HG03103 (cell line): ENCODE measurements at regions not wholly inside any gene's neighbourhood (a gene's known extent, or its start where the extent isn't known, plus 50 kb on each side); places are given as distances from the start of the nearest gene placed in this dataset.
"Not testable (repeated sequence)": the region's sequence is repeated elsewhere in the genome, so short reads cannot be mapped to it uniquely, and the experiment has no call there.

ENCODE experiments used
- ATAC-seq: cut with Tn5 transposase; IDR thresholded peaks from one replicate; pipeline ENCODE4 v1.9.1; 2021; ENCODE audit warnings: low read depth; ENCODE audit not compliant: unreplicated experiment

- ATAC-seq = no peak
Observed at GRCh38 chr6:4677751-4678065, 98.5 kb upstream of the CDYL start.

DNA sequence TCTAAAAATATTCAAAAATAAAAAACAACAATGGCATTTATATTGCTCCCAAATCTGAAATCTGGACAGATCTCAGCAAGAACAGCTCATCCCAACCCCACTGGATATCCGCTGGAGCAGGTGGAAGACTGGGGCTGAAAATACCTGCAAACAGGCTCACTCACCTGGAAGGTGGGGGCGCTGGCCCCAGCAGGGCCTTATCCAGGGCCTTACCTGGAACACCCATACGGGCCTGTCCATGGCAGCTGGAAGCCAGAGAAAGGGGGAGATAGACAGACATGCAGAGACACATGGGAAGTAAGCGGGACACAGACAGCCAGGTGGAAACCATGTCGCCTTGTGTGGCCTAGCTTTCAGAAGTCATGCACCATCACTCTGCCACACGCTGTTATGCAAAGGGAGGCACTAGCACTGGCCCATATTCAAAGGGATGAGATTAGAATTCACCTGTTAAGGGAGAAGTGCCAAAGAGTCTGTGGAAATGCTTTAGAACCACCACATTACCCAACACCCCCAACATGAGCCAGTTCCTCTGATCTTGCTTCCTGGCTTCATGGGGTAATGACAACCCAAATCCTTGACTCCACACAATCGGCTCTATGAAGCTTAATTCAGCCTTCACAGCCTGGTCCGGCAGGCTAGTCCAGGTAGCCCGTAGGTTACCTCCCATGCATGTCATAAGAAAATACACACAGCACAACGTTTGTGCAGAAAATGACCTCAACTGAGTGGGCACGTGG lies 99.0 kb upstream of the CDYL start:
- ATAC-seq = no peak

DNA sequence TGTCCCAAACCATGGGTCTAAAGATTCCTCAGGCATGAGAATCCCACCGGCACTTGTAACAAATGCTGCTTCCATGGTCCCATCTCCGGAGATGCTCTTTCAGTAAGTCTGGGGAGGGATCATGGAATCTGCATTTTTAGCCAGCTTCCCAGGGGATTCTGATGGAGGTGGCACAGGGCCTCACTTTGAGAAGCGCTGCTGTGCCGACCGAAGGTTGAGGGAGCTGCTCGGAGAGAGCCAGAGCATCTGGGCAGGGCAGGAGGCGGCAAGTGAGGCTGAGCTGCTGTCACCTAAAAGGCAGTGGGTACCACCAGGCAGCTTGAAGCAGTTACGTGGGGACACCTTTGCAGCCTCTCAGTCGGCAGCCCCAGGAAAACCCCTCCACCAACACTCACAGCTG lies 100.2 kb upstream of the CDYL start:
- no peak for ATAC-seq

DNA sequence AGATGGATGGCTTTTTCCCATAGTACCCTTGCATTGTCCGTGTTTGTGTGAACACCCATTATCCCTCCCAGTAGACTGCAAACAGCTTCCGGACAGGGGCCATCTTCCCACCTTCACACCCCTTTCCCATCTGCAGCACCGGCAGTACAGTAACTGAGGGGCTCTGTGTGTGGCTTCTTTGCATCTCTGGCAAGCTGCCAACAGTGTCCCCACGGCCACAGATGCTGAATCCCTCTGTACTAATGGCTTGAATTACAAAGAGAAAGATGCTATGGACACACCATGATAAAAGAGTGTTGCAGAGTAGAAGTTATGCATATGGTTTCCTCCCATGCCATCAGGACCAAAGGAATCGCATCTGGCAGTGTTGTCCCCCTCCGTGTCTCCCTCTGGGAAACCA lies 101.1 kb upstream of the CDYL start:
- no peak for ATAC-seq

- ATAC-seq = no peak
Observed at GRCh38 chr6:4673861-4674260, 102.3 kb upstream of the CDYL start.

DNA sequence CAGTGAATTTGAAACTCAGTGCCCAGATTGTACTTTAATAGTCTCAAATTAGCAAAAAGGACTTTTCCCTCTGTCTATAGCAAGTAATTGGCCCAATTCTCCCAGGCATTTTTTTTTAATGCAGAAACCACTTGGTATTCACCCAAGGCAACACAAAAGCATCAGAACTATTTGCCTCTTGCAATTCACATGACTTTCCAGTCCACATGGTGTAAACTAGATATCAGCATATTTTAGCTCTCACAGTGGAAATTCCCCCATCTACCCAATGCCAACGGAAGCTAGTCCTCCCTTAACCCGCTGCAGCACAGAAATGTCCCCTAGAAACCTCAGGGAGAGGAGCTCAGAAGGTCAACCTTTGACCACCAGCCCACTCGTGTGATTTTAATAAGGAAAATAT lies 103.4 kb upstream of the CDYL start:
- no peak for ATAC-seq

- ATAC-seq = no peak
Observed at GRCh38 chr6:4671587-4672115, 104.6 kb upstream of the CDYL start.

- no peak for ATAC-seq
Observed at GRCh38 chr6:4670824-4671409, 105.3 kb upstream of the CDYL start.

GRCh38 chr6:4670290-4670689 lies 105.9 kb upstream of the CDYL start:
- ATAC-seq = no peak

DNA sequence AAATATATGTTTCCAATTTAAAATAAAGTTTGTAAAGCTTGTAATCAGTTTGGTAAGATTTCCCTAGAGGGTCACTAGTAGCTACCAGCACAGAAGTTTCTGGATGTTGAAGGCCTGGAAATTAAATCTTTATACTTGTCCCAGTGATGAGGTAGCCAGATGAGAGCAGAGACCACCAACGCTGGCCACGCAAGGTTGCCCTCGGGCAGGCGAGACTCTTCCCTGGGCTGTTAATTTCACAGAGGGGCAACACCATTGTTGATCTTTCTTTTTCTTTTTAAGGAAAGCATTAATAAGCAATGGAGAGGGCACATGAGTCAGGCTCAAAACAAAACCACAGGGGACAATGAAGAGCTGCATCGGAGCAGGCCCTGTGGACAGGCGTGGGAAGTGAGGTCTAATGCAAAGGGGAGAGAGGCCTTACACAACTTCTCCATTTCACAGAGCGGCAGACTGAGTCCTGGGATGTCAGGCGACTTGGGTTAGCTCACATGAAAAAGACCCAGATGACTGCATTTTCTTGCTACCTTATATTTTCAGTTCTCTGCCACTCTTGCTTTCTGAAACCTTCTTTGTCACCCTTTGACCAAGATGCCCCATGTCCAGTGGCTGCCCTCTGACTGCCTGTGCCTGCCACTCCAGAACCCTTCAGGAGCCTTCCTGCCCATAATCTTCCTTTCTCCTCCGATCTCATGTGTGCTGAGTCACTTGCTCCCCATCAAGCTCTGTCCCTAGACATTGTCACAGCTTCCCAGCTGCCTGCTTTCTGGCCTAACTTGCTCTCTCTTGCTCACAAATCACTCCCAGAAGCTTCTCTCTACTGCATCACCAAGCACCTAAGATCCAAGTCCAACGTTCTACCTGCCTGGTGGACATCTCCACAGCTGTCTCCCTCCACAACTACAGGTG lies 107.7 kb upstream of the CDYL start:
- no peak for ATAC-seq

GRCh38 chr6:4667591-4667990 lies 108.6 kb upstream of the CDYL start:
- no peak for ATAC-seq

- ATAC-seq = no peak
Observed at GRCh38 chr6:4666886-4667513, 109.2 kb upstream of the CDYL start.

GRCh38 chr6:4665489-4666417 lies 110.5 kb upstream of the CDYL start:
- ATAC-seq = no peak

DNA sequence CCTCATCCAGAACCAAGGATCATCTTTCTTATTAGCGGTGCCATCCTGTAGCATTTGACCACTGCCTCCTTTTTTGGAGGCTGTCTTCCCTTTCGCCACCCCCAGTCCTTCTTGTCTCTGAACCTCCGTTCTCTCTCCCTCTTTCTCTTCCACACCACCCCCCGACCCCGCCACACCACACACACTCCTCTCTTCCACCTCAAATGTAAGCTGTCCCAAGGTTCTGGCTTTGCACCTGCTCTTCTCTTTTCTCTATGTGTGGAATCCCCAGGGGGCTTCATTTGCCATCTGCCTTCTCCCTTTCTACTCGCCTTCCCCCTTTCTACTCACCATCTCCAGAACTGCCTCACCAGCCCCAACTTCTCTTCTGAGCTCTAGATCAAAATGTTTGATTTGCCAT lies 111.3 kb upstream of the CDYL start:
- no peak for ATAC-seq

DNA sequence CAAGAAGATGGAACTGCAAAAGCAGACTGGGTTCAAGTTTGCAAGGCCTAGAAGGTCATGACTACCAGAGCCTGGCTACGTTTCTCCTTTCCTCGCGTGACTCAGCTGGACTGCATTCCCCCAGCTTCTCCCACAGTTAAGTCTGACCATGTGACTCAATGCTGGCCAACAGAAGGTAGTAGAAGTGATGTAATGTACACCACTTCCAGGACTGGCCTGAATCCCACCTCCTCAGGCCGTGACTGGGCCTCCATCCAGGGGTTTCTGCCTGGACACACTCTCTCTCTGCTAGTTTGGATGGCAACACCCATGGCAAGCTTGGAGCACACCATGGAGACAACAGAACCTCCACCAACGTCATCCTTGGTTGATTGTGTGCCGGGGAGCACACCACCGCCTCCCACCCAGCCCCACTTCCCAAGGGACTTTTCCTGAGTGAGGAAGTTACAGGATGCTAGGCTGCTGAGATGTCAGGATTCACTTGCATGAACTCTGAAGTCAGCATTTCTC lies 112.0 kb upstream of the CDYL start:
- ATAC-seq = no peak

- no peak for ATAC-seq
Observed at GRCh38 chr6:4662886-4663285, 113.3 kb upstream of the CDYL start.

GRCh38 chr6:4661391-4661790 lies 114.8 kb upstream of the CDYL start:
- no peak for ATAC-seq

DNA sequence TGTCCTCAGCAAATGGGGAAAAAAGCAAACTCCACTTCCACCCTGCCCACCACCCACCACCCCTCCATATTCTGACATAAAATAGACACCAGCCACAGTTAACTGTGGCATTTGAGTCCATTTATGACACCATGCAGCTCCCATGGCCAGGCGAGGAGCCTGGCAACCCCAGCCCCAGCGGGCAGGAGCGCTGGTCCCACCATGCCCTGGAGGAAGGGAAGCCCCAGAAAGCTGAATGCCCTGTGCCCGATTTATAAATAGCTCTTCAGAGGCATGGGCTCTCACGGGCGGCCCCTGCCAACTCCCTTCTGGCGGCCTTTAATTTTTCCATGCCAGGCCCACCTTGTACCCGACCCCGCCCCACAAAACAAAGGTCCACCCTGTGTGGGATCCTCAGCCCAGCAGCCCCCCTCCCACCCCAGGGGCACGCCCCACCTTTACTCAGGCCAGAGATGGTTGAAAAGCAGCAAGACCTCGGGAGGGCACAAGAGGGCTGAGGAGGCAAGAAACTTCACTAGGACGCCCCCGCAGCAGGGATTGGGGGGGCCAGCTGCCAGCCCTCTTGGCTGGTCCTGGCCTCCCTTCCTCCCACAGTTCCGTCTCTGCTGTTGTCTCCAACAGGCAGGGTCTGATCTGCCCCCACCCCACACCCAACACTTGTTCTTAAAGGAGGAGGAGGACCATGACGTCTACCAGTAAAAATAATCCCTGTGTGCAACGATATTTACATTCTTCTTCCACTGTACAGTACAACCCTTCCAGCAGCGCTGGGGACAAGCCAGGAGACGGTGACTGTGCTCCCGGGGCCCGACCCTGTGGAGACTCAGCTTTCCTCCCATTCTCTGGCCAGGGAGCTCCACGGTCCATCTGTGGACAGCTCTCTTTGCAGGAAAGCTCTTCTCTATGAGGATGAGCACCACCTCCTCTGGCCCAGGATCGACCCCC lies 115.6 kb upstream of the CDYL start:
- no peak for ATAC-seq

DNA sequence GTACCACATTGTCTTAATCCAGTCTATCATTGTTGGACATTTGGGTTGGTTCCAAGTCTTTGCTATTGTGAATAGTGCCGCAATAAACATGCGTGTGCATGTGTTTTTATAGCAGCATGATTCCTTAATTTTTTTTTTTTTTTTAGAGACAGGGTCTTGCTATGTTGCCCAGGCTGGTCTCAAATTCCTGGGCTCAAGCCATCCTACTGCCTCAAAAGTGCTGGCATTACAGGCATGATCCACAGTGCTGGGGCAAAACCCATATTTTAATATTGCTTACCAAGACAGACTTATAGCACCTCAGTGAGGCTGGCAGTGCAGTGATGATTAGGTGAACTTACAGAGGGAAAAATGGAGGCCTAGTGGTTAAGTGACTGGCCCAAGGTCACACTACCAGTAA lies 116.5 kb upstream of the CDYL start:
- not testable (repeated sequence) for ATAC-seq
